Sigmoid colon (tissue), 6 donors: ENCODE measurements at regions not wholly inside any gene's neighbourhood (a gene's known extent, or its start where the extent isn't known, plus 50 kb on each side); places are given as distances from the start of the nearest gene placed in this dataset.

Experiments used
- DNase-seq: peaks from one replicate; pipeline ENCODE4 v3.0.0-alpha.2; 2019
- H3K27ac ChIP-seq, 4 donors: fragments of 200-600 bp; sonication (generic); one replicate each; pipeline ENCODE4 v1.5.1; 2016 to 2019; ENCODE audit warnings: mild to moderate bottlenecking in 1 of 4
- H3K27me3 ChIP-seq, 3 donors: fragments of 200-600 bp; sonication (generic); one replicate each; pipeline ENCODE4 v1.5.1; 2019; ENCODE audit warnings: mild to moderate bottlenecking in 1 of 3
- H3K36me3 ChIP-seq, 4 donors: fragments of 200-600 bp; sonication (generic); one replicate each; pipeline ENCODE4 v1.5.1; 2016 to 2019
- H3K4me1 ChIP-seq, 4 donors: fragments of 200-600 bp; sonication (generic); one replicate each; pipeline ENCODE4 v1.5.1; 2017 to 2019
- H3K4me3 ChIP-seq, 4 donors: fragments of 200-600 bp; sonication (generic); one replicate each; pipeline ENCODE4 v1.5.1; 2017 to 2019; ENCODE audit warnings: mild to moderate bottlenecking in 2 of 4, moderate library complexity in 1 of 4
- H3K9me3 ChIP-seq, 4 donors: fragments of 200-600 bp in 3 of 4; sonication (generic) in 3 of 4; one replicate each; pipeline versions ENCODE4 v1.5.1 to v1.6.1; 2013 to 2019
- EP300 ChIP-seq, 4 donors: sonication (generic); formaldehyde crosslinking; IDR thresholded peaks; one replicate each; pipeline ENCODE4 v1.6.1; 2017; ENCODE audit warnings: antibody characterized with exemption in 4 of 4
- POLR2A ChIP-seq, 2 donors: fragments of 450-650 bp; IDR thresholded peaks; one replicate each; pipeline ENCODE4 v1.6.1; 2016; ENCODE audit warnings: antibody characterized with exemption in 2 of 2, mild to moderate bottlenecking in 2 of 2, moderate library complexity in 2 of 2
- POLR2AphosphoS5 ChIP-seq, 4 donors: sonication (generic); formaldehyde crosslinking; IDR thresholded peaks; one replicate each; pipeline ENCODE4 v1.6.1; 2017; ENCODE audit warnings: antibody characterized with exemption in 4 of 4
- WGBS, 2 donors: extraction: QIAGEN DNeasy Blood & Tissue Kit; methylation state at CpG; one replicate each; pipeline ENCODE4 v1.1.7; 2013; 5-methylcytosine and 5-hydroxymethylcytosine counted together
- intact Hi-C: fragments of 100-400 bp; cut with DNase I; formaldehyde crosslinking; loops from one replicate; pipeline ENCODE4 v1.15.1; 2023
- TF ChIP-seq, protein P1 (sequence below), 4 experiments: fragments of 450-650 bp in 3 of 4; fragments of 200-600 bp in 1 of 4; IDR thresholded peaks; one replicate each; pipeline ENCODE4 v1.5.1; 2016 to 2019; ENCODE audit warnings: antibody characterized with exemption in 4 of 4, mild to moderate bottlenecking in 3 of 4, moderate library complexity in 2 of 4
- donor health status: healthy with polysubstance abuse.
- donor health status: healthy.

DNA sequence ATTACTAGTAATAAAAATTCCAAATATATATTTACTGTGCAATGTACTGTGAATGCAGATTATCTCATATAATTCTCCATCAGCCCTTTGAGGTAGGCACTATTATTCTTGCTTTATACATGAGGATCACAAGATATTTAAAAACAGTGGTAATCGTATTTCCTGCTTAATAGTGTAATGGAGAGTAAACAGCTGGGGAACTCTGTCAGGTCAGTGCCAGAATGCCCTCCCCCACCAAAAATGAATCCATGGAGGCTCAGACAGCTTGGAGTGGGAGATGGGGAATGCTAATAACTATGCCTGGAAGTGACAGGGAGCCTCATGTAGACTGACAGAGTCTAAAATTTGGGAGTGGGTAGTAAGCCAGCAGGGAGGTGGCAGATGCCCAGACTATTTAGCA lies 153.6 kb downstream of the PAH start:
- H3K36me3 ChIP-seq, result no peaks in the 10 kb centered on the region
- DNase-seq, result no peak
- intact Hi-C loops, result no loop called here
- no peaks in the 10 kb centered on the region for H3K9me3 ChIP-seq
- H3K4me3 ChIP-seq, result no peak overlapping the region
- H3K27me3 ChIP-seq, result no peaks in the 10 kb centered on the region
- WGBS, 2 donors, result 77 to 82% methylated on average over 1 of the region's 1 CpG
- no peak overlapping the region for H3K27ac ChIP-seq
- H3K4me1 ChIP-seq, result no peaks in the 10 kb centered on the region
- TF ChIP-seq, protein P1, sequence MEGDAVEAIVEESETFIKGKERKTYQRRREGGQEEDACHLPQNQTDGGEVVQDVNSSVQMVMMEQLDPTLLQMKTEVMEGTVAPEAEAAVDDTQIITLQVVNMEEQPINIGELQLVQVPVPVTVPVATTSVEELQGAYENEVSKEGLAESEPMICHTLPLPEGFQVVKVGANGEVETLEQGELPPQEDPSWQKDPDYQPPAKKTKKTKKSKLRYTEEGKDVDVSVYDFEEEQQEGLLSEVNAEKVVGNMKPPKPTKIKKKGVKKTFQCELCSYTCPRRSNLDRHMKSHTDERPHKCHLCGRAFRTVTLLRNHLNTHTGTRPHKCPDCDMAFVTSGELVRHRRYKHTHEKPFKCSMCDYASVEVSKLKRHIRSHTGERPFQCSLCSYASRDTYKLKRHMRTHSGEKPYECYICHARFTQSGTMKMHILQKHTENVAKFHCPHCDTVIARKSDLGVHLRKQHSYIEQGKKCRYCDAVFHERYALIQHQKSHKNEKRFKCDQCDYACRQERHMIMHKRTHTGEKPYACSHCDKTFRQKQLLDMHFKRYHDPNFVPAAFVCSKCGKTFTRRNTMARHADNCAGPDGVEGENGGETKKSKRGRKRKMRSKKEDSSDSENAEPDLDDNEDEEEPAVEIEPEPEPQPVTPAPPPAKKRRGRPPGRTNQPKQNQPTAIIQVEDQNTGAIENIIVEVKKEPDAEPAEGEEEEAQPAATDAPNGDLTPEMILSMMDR (IDR thresholded peaks at IDR 0.05), result no peak
- TF ChIP-seq EP300 (IDR thresholded peaks at IDR 0.05), result no peak
- no peak for TF ChIP-seq POLR2A (IDR thresholded peaks at IDR 0.05)
- TF ChIP-seq POLR2AphosphoS5 (IDR thresholded peaks at IDR 0.05), result no peak

DNA sequence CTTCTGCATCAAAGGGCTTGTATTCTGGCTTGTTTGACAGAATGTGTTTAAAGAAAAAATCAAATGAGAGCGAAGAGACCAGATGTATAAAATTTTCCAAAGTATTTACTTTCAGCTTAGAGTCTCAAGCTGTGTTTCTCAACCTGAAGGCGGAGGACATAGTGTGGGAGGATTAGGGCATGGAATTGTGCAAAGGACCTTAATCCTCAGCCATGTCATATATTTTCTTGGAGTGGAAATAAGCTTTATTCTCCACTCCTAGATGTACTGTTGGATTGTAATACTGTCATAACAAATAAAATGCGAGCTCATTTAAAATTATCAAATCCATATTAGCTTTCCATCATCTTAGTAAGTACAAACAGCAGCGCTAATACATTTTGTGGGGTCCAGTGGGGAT lies 154.0 kb downstream of the PAH start:
- no peak overlapping the region for H3K27ac ChIP-seq
- WGBS, 2 donors, result 82 to 85% methylated on average over 4 of the region's 4 CpGs
- H3K36me3 ChIP-seq, result no peaks in the 10 kb centered on the region
- intact Hi-C loops, result no loop called here
- TF ChIP-seq POLR2A (IDR thresholded peaks at IDR 0.05), result no peak
- TF ChIP-seq, protein P1 (IDR thresholded peaks at IDR 0.05), result no peak
- TF ChIP-seq POLR2AphosphoS5 (IDR thresholded peaks at IDR 0.05), result no peak
- TF ChIP-seq EP300 (IDR thresholded peaks at IDR 0.05), result no peak
- no peaks in the 10 kb centered on the region for H3K9me3 ChIP-seq
- DNase-seq, result no peak
- H3K4me1 ChIP-seq, result no peaks in the 10 kb centered on the region
- H3K27me3 ChIP-seq, result no peaks in the 10 kb centered on the region
- no peak overlapping the region for H3K4me3 ChIP-seq

DNA sequence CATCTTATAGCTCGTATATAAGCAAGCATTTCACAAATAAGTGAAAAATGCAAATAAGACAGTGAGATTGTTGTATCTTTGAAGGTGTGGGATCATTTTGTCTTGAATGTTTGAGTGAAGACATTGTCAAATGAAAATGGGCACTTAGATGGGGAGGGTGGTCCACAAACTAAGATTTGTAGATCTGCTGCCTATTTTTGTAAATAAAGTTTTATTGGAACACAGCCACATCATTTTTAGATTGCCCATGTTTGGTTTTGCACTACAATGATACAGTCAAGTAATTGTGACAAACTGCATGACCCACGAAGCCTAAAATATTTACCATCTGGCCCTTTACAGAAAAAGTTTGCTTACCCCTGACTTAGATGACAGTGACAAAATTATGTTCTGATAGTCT lies 156.7 kb downstream of the PAH start:
- intact Hi-C loops, result no loop called here
- WGBS, 2 donors, result 60 to 79% methylated on average over 2 of the region's 2 CpGs

DNA sequence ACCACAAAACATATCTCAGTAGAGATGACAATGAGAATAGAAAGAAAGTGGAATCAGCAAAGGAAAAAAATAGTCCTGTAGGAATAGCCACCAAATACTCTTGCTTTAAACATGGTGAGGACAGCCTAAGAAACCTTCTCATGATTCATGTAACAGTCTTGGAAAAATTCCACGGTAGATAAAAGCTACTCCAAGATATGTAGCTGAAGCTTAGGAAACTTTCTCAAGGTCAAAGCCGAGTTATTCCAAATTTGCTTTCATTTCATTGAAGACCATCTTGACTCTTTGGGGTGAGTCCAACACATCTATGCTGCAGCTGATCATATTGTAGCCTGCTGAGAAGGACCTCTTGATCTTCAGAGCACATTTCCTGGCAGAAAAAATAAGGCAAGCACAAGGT lies 157.6 kb downstream of the PAH start:
- Histone ChIP-seq H3K27me3 (no peaks in the 10 kb centered on the region), H3K27ac (no peak overlapping the region), H3K9me3 (no peaks in the 10 kb centered on the region), H3K4me1 (peaks cover 0 to 5% (median 0%) of the 10 kb centered on the region in 4 donors), H3K36me3 (no peaks in the 10 kb centered on the region), H3K4me3 (no peak overlapping the region)
- intact Hi-C loops, result no loop called here
- 71 to 81% methylated on average over 2 of the region's 2 CpGs for WGBS, 2 donors
- TF ChIP-seq EP300 (IDR thresholded peaks at IDR 0.05) (no peak), POLR2A (IDR thresholded peaks at IDR 0.05) (no peak), POLR2AphosphoS5 (IDR thresholded peaks at IDR 0.05) (no peak)
- TF ChIP-seq, protein P1 (IDR thresholded peaks at IDR 0.05), result no peak
- no peak for DNase-seq

More for the DNA sequence above, 156.7 kb downstream of the PAH start:
- Histone ChIP-seq H3K4me3 (no peak overlapping the region), H3K36me3 (no peaks in the 10 kb centered on the region), H3K4me1 (peaks cover 0 to 5% (median 0%) of the 10 kb centered on the region in 4 donors), H3K9me3 (no peaks in the 10 kb centered on the region), H3K27ac (no peak overlapping the region), H3K27me3 (no peaks in the 10 kb centered on the region)
- DNase-seq, result no peak
- TF ChIP-seq POLR2AphosphoS5 (IDR thresholded peaks at IDR 0.05) (no peak), POLR2A (IDR thresholded peaks at IDR 0.05) (no peak), EP300 (IDR thresholded peaks at IDR 0.05) (no peak)
- TF ChIP-seq, protein P1 (IDR thresholded peaks at IDR 0.05), result no peak

DNA sequence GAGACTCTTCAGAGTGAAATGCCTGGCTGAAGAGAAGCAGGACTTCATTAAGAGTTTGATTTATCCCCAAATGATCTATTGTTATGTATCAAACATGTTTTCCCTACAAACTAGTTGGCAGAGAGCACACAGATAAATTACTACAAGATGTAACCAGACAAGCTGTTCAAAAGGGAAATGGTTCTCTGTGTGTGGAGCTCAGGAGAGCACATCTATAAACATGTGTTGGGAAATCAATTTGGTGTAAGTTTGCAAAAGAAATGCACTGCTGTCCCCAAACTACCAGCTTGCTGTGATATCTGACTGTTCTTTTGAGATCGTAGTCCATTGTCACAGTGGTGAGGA lies 159.2 kb downstream of the PAH start:
- H3K27me3 ChIP-seq, result no peaks in the 10 kb centered on the region
- H3K4me3 ChIP-seq, result no peak overlapping the region
- peak overlapping the region in 2 of 4 donors; percentile 23 to 39 for H3K27ac ChIP-seq
- intact Hi-C loops, result no loop called here
- whole genome bisulfite sequencing, 2 donors, result 82 to 91% methylated on average over 1 of the region's 1 CpG
- no peaks in the 10 kb centered on the region for H3K9me3 ChIP-seq
- DNase-seq, result no peak
- no peak for TF ChIP-seq POLR2A (IDR thresholded peaks at IDR 0.05)
- TF ChIP-seq EP300 (IDR thresholded peaks at IDR 0.05), result no peak
- TF ChIP-seq, protein P1 (IDR thresholded peaks at IDR 0.05), result no peak
- no peak for TF ChIP-seq POLR2AphosphoS5 (IDR thresholded peaks at IDR 0.05)
- H3K4me1 ChIP-seq, result peaks cover 0 to 5% (median 0%) of the 10 kb centered on the region in 4 donors
- H3K36me3 ChIP-seq, result no peaks in the 10 kb centered on the region
